ENCODE measurements at regions not wholly inside any gene's neighbourhood (a gene's known extent, or its start where the extent isn't known, plus 50 kb on each side); places are given as distances from the start of the nearest gene placed in this dataset.

- TF ChIP-seq CTCF (IDR thresholded peaks at IDR 0.05; ENCODE audit: insufficient read depth, low read length, poor library complexity, severe bottlenecking): no peak
- TF ChIP-seq EZH2phosphoT487 (conservative IDR thresholded peaks at IDR 0.05; ENCODE audit: low read length): no peak
Observed at GRCh38 chr4:176013476-176014247, 52.0 kb upstream of the WDR17 start.
